ENCODE measurements at regions not wholly inside any gene's neighbourhood (a gene's known extent, or its start where the extent isn't known, plus 50 kb on each side); places are given as distances from the start of the nearest gene placed in this dataset.

DNA sequence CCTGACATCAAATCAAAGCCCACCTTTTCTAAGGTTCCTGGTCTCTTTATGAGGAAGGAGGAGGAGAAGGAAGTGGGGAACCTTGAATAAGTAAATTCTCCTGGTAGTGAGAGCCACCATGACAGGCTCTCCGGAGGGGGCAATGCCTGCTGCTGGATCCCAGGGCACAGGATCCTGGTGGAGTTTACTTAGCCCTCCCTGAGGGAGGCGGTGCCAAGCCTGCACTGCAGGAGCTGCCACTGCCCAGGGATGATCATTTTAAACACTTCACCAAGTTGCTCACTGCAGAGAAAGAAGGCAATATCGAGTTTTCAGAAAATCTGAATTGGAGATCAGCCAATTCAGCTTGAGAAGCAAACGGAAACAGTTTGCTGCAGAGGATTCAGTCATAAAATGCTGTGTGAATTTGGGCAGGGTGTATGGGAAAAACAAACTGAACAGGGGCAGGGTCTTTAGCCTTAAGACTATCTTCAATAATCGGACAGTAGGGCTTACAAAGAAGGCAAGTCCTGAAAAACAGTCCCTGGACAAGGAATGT is 200.7 kb downstream of the RAD51AP2 start:
- TF ChIP-seq POLR2AphosphoS5 (IDR thresholded peaks at IDR 0.05; ENCODE audit: low read depth, low read length) (no peak), POLR2A (IDR thresholded peaks at IDR 0.05; ENCODE audit: low read depth, low read length) (no peak)

Data from GM12892 (cell line).